BE2C (cell line): ENCODE measurements at regions not wholly inside any gene's neighbourhood (a gene's known extent, or its start where the extent isn't known, plus 50 kb on each side); places are given as distances from the start of the nearest gene placed in this dataset.

Experiments
- DNase-seq: peaks from one replicate; pipeline ENCODE4 v3.0.0-alpha.2; 2020
- H3K27me3 ChIP-seq: fragments of 250-450 bp; sonication (Bioruptor Pico); 2 replicates; pipeline ENCODE4 v1.5.1; 2020; ENCODE audit warnings: mild to moderate bottlenecking
- H3K36me3 ChIP-seq: fragments of 250-450 bp; sonication (Bioruptor Pico); 2 replicates; pipeline ENCODE4 v1.5.1; 2020; ENCODE audit warnings: mild to moderate bottlenecking
- H3K4me1 ChIP-seq: fragments of 250-450 bp; sonication (Bioruptor Pico); 2 replicates; pipeline ENCODE4 v1.5.1; 2020
- H3K4me3 ChIP-seq: 2 replicates; pipeline ENCODE4 v1.5.1; 2011; ENCODE audit warnings: low read depth, low read length
- H3K9me3 ChIP-seq: fragments of 250-450 bp; sonication (Bioruptor Pico); 2 replicates; pipeline ENCODE4 v1.5.1; 2020
- TF ChIP-seq, protein P1 (sequence below): IDR thresholded peaks from 2 replicates; pipeline ENCODE4 v1.5.1; 2012; ENCODE audit warnings: mild to moderate bottlenecking, low read depth, low read length

DNA sequence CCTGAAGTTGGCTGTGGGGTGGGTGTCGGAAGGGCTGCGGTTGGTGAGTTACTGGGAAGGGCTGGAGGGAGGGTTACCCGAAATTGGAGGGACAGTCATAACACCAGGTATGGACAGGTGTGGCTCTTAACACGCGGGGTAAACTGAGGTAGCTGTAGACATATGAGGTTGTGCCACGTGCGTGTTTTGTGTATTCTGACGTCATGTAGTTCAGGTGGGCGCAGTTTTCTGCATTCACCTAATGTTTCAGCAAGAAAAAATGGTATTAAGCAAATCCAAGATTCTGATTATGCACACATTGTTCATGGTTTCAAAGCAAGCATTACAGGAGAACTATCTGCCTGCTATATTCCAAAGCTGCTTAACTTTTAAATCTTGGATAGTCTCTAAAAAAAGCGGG is 83.5 kb upstream of the GPM6B start:
- H3K27me3 ChIP-seq, result no peaks in the 10 kb centered on the region
- no peak overlapping the region for H3K4me3 ChIP-seq
- no peaks in the 10 kb centered on the region for H3K36me3 ChIP-seq
- H3K4me1 ChIP-seq, result no peaks in the 10 kb centered on the region
- no peak for DNase-seq
- TF ChIP-seq, protein P1, sequence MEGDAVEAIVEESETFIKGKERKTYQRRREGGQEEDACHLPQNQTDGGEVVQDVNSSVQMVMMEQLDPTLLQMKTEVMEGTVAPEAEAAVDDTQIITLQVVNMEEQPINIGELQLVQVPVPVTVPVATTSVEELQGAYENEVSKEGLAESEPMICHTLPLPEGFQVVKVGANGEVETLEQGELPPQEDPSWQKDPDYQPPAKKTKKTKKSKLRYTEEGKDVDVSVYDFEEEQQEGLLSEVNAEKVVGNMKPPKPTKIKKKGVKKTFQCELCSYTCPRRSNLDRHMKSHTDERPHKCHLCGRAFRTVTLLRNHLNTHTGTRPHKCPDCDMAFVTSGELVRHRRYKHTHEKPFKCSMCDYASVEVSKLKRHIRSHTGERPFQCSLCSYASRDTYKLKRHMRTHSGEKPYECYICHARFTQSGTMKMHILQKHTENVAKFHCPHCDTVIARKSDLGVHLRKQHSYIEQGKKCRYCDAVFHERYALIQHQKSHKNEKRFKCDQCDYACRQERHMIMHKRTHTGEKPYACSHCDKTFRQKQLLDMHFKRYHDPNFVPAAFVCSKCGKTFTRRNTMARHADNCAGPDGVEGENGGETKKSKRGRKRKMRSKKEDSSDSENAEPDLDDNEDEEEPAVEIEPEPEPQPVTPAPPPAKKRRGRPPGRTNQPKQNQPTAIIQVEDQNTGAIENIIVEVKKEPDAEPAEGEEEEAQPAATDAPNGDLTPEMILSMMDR, result no peak
- no peaks in the 10 kb centered on the region for H3K9me3 ChIP-seq

DNA sequence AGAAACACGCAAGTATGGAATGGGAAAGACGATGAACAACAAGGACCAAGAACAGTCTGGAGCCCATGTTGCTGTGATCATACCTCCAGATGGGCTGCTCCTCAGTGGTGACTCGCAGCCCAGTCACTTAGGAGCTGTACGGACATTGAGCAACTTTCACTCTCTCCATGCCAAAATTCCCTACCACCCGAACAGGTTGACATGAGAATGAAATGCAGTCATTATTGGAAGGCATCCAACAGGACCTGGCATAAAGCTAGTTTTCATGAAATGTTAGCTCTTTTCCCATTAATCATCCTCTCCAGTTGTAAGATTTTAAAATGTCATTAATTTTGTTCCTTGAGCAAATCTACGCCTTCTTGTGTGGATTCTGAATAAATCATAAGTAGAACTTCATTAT is 82.7 kb upstream of the GPM6B start:
- Histone ChIP-seq H3K36me3 (no peaks in the 10 kb centered on the region), H3K4me1 (no peaks in the 10 kb centered on the region), H3K9me3 (no peaks in the 10 kb centered on the region), H3K4me3 (no peak overlapping the region), H3K27me3 (no peaks in the 10 kb centered on the region)
- TF ChIP-seq, protein P1, result no peak
- peak; percentile 10 for DNase-seq

DNA sequence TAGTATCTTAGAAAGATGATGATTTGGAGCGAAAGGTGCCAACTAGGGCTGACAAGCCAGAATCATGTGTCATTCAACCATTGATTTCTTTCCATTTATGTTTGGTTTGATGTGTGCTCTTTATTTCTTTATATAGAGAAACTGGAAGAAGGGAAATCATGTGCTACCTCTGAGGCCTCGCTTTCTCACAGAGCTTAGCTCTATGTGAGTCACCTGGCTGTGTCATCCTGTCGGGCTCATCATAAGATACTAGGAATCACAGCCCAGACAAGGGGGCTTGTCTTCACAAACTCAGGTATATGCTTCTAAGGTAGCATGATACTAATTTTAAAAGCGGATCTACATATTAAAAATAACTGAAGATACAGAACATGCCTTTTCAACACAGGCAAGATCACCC is 81.7 kb upstream of the GPM6B start:
- H3K9me3 ChIP-seq, result no peaks in the 10 kb centered on the region
- TF ChIP-seq, protein P1, result no peak
- H3K36me3 ChIP-seq, result no peaks in the 10 kb centered on the region
- no peaks in the 10 kb centered on the region for H3K4me1 ChIP-seq
- H3K27me3 ChIP-seq, result no peaks in the 10 kb centered on the region
- H3K4me3 ChIP-seq, result no peak overlapping the region
- no peak for DNase-seq

DNA sequence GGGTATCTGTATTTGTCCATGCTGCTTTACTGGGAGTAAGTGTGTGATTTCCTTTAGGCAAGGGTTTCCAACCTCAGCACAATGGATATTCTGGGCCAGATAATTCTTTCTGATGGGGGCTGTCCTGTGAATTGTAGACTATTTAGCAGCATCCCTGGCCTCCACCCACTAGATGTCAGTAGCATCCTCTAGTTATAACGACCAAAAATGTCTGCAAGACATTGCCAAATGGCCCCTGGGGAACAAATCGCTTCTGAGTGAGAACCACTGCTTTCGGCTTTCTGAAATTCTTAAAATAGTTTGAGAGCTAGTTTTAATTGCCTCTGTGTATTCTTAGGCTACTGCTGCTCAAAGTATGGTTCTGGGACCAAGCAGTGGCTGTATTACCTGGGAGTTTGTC is 81.2 kb upstream of the GPM6B start:
- Histone ChIP-seq H3K4me3 (no peak overlapping the region), H3K27me3 (no peaks in the 10 kb centered on the region), H3K36me3 (no peaks in the 10 kb centered on the region), H3K4me1 (no peaks in the 10 kb centered on the region), H3K9me3 (no peaks in the 10 kb centered on the region)
- TF ChIP-seq, protein P1, result peak; percentile 66
- peak; percentile 61 for DNase-seq

DNA sequence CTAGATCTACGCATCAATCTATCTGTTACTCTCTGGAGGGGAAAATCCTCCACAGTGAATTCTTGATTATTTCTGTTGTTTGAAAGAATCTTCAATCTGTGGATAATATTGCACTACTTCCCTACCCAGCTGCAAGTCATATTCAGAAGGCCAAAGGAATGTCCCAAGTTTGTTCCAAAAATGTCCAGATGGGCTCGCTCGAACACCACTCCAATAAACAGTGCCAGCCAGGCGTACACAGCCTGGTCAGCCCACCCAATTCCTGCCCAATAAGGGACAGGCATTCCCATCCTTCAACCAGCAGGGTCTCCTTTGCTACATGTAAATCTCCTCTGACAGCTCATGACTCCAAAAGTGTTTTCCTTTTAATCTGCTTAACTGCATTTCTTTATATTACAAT is 80.7 kb upstream of the GPM6B start:
- H3K9me3 ChIP-seq, result no peaks in the 10 kb centered on the region
- TF ChIP-seq, protein P1, result no peak
- H3K4me3 ChIP-seq, result no peak overlapping the region
- no peaks in the 10 kb centered on the region for H3K4me1 ChIP-seq
- no peak for DNase-seq
- no peaks in the 10 kb centered on the region for H3K27me3 ChIP-seq
- no peaks in the 10 kb centered on the region for H3K36me3 ChIP-seq

DNA sequence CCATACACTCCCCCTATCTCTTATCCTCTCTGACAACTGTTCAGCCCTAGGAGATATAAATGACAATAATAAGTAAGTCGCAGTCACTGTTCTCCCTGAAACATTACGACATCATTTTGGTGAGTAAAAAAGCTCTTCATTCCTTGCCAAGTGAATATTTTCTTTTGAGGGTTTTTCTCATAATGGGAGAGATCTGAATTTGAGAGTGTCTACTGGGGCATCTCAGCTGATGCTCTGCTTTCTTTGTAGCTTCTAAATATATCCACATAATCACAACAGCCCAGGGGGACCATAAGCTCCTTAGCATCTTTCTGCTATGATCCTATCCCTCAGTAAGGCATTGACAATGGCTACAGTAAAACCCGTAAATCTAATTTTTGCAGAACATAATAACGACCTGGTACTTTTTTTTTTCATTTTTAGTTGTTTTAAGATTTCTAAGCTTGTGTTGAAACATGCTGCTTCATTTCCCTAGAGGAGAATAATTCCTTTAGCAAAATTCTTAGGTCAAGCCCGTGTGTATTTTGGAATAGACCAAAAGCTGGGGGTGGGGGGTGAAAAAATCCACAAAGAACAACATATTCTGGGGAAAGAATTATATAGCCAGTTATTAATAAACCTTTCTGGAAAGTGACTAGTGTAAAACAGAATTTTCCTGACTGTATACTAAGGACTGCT is 78.1 kb upstream of the GPM6B start:
- DNase-seq, result no peak
- no peaks in the 10 kb centered on the region for H3K36me3 ChIP-seq
- TF ChIP-seq, protein P1, result no peak
- no peaks in the 10 kb centered on the region for H3K27me3 ChIP-seq
- no peak overlapping the region for H3K4me3 ChIP-seq
- no peaks in the 10 kb centered on the region for H3K4me1 ChIP-seq
- H3K9me3 ChIP-seq, result no peaks in the 10 kb centered on the region
